Esophagus muscularis mucosa (tissue), 4 donors: ENCODE measurements at regions not wholly inside any gene's neighbourhood (a gene's known extent, or its start where the extent isn't known, plus 50 kb on each side); places are given as distances from the start of the nearest gene placed in this dataset.

Source experiments
- CTCF ChIP-seq, 3 experiments: fragments of 200-600 bp in 2 of 3; fragments of 450-650 bp in 1 of 3; sonication (generic) in 2 of 3; IDR thresholded peaks; one replicate each; pipeline ENCODE4 v1.5.1; 2017 to 2019; ENCODE audit warnings: antibody characterized with exemption in 3 of 3, mild to moderate bottlenecking in 2 of 3, moderate library complexity in 1 of 3
- EP300 ChIP-seq: sonication (generic); formaldehyde crosslinking; IDR thresholded peaks from one replicate; pipeline ENCODE4 v1.6.1; 2017; ENCODE audit warnings: antibody characterized with exemption
- POLR2AphosphoS5 ChIP-seq, 2 donors: sonication (generic); formaldehyde crosslinking; IDR thresholded peaks; one replicate each; pipeline ENCODE4 v1.6.1; 2017; ENCODE audit warnings: antibody characterized with exemption in 2 of 2

GRCh38 chr2:220550995-220551700 lies 923.7 kb downstream of the SLC4A3 start:
- no peak for TF ChIP-seq CTCF (IDR thresholded peaks at IDR 0.05)
- TF ChIP-seq EP300: no peak
- no peak for TF ChIP-seq POLR2AphosphoS5 (IDR thresholded peaks at IDR 0.05)
